Left lobe of liver (tissue), 2 donors: ENCODE measurements at regions not wholly inside any gene's neighbourhood (a gene's known extent, or its start where the extent isn't known, plus 50 kb on each side); places are given as distances from the start of the nearest gene placed in this dataset.
"Not testable (repeated sequence)": the region's sequence is repeated elsewhere in the genome, so short reads cannot be mapped to it uniquely, and the experiment has no call there.

Experiments
- ATAC-seq: fragments of 200-7000 bp; cut with Tn5 transposase; one replicate; pipeline ENCODE4 v1.9.1; 2020; ENCODE audit warnings: mild to moderate bottlenecking, moderate library complexity
- DNase-seq: peaks from one replicate; pipeline ENCODE4 v3.0.0-alpha.2; 2020; ENCODE audit warnings: low spot score
- donor health status: DM: no; HTN: no; CAD: no; lungs with moderate emphysema.
- donor health status: DM: no; HTN: yes; CAD: no.

DNA sequence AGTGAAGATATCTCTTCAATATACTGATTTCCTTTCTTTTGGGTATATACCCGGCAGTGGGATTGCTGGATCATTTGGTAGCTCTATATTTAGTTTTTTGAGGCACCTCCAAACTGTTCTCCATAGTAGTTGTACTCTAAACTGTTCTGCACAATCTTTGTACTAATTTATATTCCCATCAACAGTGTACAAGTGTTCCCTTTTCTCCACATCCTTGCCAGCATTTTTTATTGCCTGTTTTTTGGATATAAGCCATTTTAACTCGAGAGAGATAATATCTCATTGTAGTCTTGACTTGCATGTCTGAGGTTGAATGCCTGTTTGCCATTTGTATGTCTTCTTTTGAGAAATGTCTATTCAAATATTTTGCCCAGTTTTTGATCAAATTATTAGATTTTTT is 1859.4 kb upstream of the C9orf72 start:
- ATAC-seq, DNase-seq: not testable (repeated sequence)

DNA sequence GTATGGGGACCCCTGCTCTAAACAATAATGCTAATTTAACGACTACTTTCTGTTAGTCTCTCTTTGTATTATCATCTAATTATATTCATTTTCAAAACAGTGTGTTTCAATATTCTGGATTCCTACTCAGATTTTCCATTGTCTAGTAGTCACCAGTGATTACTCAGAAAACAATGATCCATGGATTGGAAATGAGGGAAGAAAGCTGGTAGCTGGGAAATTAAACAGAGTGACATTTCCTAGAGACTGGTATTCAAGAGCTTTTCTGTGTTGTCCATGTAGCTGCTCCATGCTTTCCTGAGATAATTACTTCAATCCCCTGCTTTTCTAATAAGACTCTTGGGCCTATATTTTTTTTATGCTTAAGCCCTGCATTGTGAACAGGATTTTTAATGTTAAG is 1862.1 kb upstream of the C9orf72 start:
- ATAC-seq (no peak), DNase-seq (no peak)

- ATAC-seq (no peak), DNase-seq (no peak)
Measured at GRCh38 chr9:29437526-29437925, 1864.2 kb upstream of the C9orf72 start.

- no peak for DNase-seq
- no peak for ATAC-seq
Measured at GRCh38 chr9:29439961-29440360, 1866.7 kb upstream of the C9orf72 start.

DNA sequence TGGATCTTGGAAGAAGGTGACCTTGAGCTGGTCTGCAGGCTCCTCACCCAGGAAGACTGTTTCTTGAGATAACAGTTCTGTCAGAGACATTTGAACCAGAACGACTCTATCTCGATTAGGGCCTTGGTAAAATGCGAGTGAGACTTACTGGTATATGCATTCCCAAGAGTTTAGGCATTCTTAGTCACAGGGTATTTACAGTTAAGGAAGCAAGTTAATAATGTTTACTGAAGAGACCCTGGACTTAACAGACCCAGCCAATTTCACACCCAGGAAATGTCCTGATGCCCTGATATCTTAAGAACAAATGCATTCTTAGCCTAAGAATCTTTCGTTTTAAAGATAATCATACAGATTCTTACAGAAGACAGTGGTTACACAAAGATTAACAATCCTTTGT is 1867.2 kb upstream of the C9orf72 start:
- DNase-seq (no peak), ATAC-seq (no peak)

DNA sequence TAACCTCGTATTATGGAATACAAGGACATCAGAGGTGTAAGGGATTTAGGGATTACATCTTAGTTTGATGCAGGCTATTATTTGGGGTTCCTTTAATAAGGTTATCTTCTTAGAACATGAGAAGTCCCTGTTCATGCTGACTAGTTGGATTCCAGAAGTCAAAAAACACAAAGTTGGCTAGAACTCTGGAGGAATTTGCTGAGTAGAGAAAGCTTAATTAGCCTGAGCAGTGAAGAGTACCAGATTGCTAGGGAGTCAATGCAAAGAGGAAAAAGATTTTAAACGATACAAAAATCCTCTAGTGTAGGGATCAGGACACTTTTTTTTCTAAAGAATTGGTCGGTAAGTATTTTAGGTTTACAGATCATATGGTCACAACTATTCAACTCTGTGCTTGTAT is 1872.5 kb upstream of the C9orf72 start:
- ATAC-seq (no peak), DNase-seq (no peak)

DNA sequence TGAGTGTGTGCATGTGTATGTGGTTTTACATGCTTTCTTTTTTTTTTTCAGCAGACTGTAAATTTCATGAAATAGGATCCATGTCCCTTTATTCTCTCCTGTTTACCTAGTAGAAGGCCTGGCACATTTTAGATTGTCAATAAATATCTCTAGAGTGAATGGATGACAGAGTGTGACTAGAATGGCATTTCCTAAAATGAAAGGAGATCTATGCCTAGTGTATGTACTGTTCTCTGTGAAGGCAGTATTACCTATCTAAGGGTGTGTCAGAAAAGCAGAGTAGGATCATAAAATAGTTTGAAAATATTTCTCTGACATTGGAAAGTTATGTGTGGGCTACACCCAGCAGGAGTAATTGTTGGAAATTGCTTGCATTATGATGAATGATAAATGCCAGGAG is 1876.0 kb upstream of the C9orf72 start:
- ATAC-seq (no peak), DNase-seq (no peak)

GRCh38 chr9:29450343-29450875 is 1877.1 kb upstream of the C9orf72 start:
- not testable (repeated sequence) for DNase-seq, ATAC-seq

GRCh38 chr9:29456940-29457339 is 1883.7 kb upstream of the C9orf72 start:
- no peak for DNase-seq
- no peak for ATAC-seq

- DNase-seq, result no peak
- ATAC-seq, result no peak
Measured at GRCh38 chr9:29475471-29475870, 1902.2 kb upstream of the C9orf72 start.

DNA sequence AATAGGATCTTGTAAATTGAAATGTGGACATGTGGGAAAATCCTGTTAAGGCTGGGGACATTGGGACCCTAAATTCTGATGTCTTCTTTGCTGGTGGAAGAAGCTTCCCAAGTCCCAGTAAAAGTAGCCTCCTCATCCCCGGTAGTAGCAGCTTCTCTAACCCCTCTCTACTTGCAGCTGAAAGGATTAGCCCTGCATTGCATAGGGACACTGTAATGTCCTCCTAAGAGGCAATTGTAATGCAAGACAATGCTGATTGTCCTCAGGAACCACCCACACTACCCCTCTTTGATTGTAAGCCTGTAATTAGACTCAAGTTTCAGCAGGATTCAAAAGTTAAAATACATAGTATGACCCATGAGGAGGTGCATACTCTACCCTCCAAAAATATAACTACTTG is 1938.4 kb upstream of the C9orf72 start:
- no peak for ATAC-seq
- no peak for DNase-seq

- DNase-seq, result no peak
- no peak for ATAC-seq
Measured at GRCh38 chr9:29514336-29514735, 1941.1 kb upstream of the C9orf72 start.

- DNase-seq (no peak), ATAC-seq (no peak)
Measured at GRCh38 chr9:29514862-29515261, 1941.6 kb upstream of the C9orf72 start.

GRCh38 chr9:29548436-29548835 is 1975.2 kb upstream of the C9orf72 start:
- ATAC-seq (no peak), DNase-seq (no peak)

- no peak for ATAC-seq
- no peak for DNase-seq
Measured at GRCh38 chr9:29555502-29555901, 1982.2 kb upstream of the C9orf72 start.

DNA sequence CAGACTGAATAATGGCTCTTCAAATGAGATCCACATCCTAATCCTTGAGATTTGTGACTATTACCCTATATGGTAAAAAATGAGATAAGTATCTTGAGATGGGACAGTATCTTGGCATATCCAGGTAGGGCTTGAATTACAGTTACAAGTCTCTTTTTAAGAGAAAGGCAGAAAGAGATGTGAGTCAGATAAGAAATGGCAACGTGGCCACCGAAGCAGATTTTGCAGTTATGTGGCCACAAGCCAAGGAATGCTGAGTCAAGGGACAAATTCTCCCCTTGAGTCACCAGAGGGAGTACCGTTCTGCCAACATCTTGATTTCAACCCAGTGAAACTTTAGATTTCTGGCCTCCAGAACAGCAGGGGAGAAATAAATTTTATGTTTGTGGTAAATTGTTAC is 1983.0 kb upstream of the C9orf72 start:
- DNase-seq, result no peak
- no peak for ATAC-seq

DNA sequence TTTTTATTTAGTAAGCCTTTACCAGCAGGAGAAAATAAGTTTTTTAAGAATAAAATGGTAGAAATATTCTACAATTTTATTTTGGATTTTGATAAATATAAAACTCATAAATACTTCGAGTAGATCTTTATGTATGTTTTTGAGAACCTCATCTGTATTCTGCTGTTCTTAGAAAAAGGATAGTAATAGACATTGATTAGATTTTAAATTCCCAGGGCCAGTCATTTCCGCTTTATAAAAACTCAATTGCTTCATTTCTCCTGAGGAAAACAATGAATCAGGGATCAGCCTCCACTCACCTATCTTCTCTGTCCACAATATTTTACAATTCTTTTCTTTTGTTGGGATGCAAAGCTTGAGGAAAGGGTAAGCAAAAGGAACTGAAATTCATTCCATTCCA is 1983.5 kb upstream of the C9orf72 start:
- ATAC-seq (no peak), DNase-seq (no peak)

GRCh38 chr9:29564564-29564963 is 1991.3 kb upstream of the C9orf72 start:
- ATAC-seq (no peak), DNase-seq (no peak)

- no peak for DNase-seq
- no peak for ATAC-seq
Measured at GRCh38 chr9:29575219-29575618, 2001.9 kb upstream of the C9orf72 start.

- no peak for DNase-seq
- ATAC-seq, result no peak
Measured at GRCh38 chr9:29588361-29588760, 2015.1 kb upstream of the C9orf72 start.

- ATAC-seq, result no peak
- no peak for DNase-seq
Measured at GRCh38 chr9:29609282-29609681, 2036.0 kb upstream of the C9orf72 start.

- DNase-seq, result no peak
- ATAC-seq, result no peak
Measured at GRCh38 chr9:29613773-29614172, 2040.5 kb upstream of the C9orf72 start.

GRCh38 chr9:29616844-29617243 is 2043.6 kb upstream of the C9orf72 start:
- DNase-seq (no peak), ATAC-seq (no peak)

DNA sequence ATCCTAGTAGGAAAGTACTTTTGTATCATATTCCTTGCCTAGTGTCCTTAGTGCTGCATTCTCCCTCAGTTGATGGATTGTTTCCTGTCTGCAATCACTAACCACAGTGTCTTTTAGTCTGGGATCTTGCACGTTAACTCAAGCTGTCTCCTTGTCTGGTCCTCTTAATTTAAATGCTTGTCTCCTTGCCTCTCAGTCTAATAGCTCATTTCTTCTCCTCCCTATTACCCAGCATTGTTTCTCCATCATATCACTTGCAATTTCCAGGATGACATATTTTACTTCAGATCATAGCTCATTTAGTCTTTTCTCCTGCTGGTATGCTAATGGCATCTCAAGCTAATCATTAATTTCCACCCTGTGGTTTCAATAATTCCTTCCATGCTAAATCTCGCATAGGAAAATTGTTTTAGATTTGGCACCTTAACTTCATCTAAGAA is 2052.0 kb upstream of the C9orf72 start:
- DNase-seq, result no peak

More for the DNA sequence above, 2052.0 kb upstream of the C9orf72 start:
- ATAC-seq, result no peak
